ENCODE measurements at regions not wholly inside any gene's neighbourhood (a gene's known extent, or its start where the extent isn't known, plus 50 kb on each side); places are given as distances from the start of the nearest gene placed in this dataset.

- no peak for DNase-seq
These were observed 503.4 kb downstream of the PLXNA4 start for GRCh38 chr7:132072873-132073272.

GRCh38 chr7:132072165-132072564 lies 504.1 kb downstream of the PLXNA4 start:
- no peak for DNase-seq

- no peak for DNase-seq
These were observed 507.0 kb downstream of the PLXNA4 start for GRCh38 chr7:132069306-132069705.

GRCh38 chr7:132066761-132067171 lies 509.5 kb downstream of the PLXNA4 start:
- DNase-seq: no peak

GRCh38 chr7:132065989-132066603 lies 509.7 kb upstream of the PODXL start:
- no peak for DNase-seq

- peak; percentile 52 for DNase-seq
These were observed 509.0 kb upstream of the PODXL start for GRCh38 chr7:132065193-132065988.

GRCh38 chr7:132063800-132064199 lies 507.4 kb upstream of the PODXL start:
- no peak for DNase-seq

- DNase-seq: no peak
These were observed 505.5 kb upstream of the PODXL start for GRCh38 chr7:132061937-132062336.

GRCh38 chr7:132059141-132059540 lies 502.7 kb upstream of the PODXL start:
- no peak for DNase-seq

GRCh38 chr7:132055336-132056120 lies 499.1 kb upstream of the PODXL start:
- DNase-seq: no peak

GRCh38 chr7:132053871-132054270 lies 497.4 kb upstream of the PODXL start:
- no peak for DNase-seq

GRCh38 chr7:132051311-132051710 lies 494.9 kb upstream of the PODXL start:
- DNase-seq: no peak

- no peak for DNase-seq
These were observed 493.3 kb upstream of the PODXL start for GRCh38 chr7:132049462-132050304.

- DNase-seq: no peak
These were observed 489.1 kb upstream of the PODXL start for GRCh38 chr7:132045481-132045980.

- no peak for DNase-seq
These were observed 488.6 kb upstream of the PODXL start for GRCh38 chr7:132045002-132045401.

GRCh38 chr7:132044247-132044646 lies 487.8 kb upstream of the PODXL start:
- DNase-seq: no peak

- DNase-seq: no peak
These were observed 484.7 kb upstream of the PODXL start for GRCh38 chr7:132041108-132041507.

- no peak for DNase-seq
These were observed 479.3 kb upstream of the PODXL start for GRCh38 chr7:132035517-132036362.

- no peak for DNase-seq
These were observed 478.5 kb upstream of the PODXL start for GRCh38 chr7:132034748-132035416.

- DNase-seq: no peak
These were observed 474.5 kb upstream of the PODXL start for GRCh38 chr7:132030883-132031282.

GRCh38 chr7:132030086-132030568 lies 473.7 kb upstream of the PODXL start:
- peak; percentile 52 for DNase-seq

Data from femur (tissue), 1 donor.